ENCODE measurements at regions not wholly inside any gene's neighbourhood (a gene's known extent, or its start where the extent isn't known, plus 50 kb on each side); places are given as distances from the start of the nearest gene placed in this dataset.

DNA sequence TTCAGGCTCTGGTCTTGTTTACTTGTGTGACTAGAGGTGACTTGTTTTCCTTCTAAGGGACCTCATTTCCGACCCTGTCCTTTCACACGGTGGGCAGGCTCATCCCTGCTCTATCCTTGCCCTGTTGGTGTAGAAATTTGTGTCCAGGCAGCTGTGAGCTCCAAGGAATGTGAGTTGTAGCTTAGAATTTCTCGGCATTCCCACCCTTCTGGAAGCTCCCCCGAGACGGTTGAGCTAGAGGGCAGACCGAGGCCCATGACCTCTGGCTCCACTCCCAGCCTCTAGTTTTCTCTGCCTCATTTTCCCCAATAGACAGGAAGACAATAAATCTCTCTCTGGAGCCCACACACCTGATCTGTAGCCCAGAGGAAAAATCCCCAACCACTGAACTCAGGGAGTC is 100.9 kb downstream of the NAV1 start:
- POLR2A ChIA-PET (ENCODE audit: partially characterized antibody), result interaction anchor here (1.1 kb wide), 1 partner anchor 9 kb away, joined by 4 read pairs; no protein-coding TSS in a partner anchor
- H3K18ac ChIP-seq (ENCODE audit: extremely low read depth, low read length), result no peak overlapping the region
- no peak overlapping the region for H3K4me3 ChIP-seq (ENCODE audit: extremely low read depth in 1 of 4, insufficient read depth in 2 of 4, low read depth in 3 of 4, low read length in 4 of 4)
- no peak overlapping the region for H3K4ac ChIP-seq (replicated peaks; ENCODE audit: insufficient read length, low read depth, low read length)
- no peak overlapping the region for H3K9ac ChIP-seq (replicated peaks in 1 of 4; ENCODE audit: extremely low read depth in 1 of 4, low read depth in 3 of 4, low read length in 3 of 4)
- H3K23me2 ChIP-seq (ENCODE audit: low read depth, low read length), result no peaks in the 10 kb centered on the region
- H4K5ac ChIP-seq (ENCODE audit: insufficient read length, low read depth, low read length), result no peak overlapping the region
- H2AFZ ChIP-seq (ENCODE audit: low read length), result no peak overlapping the region
- 90% methylated on average over 6 of the region's 6 CpGs; no CpG with 5 or more reads in 1 of the 2 experiments for WGBS, 2 experiments (ENCODE audit: extremely low coverage in 1 of 2, insufficient coverage in 1 of 2, insufficient read length in 1 of 2, insufficient replicate concordance in 2 of 2, low coverage in 1 of 2, low lambda C conversion rate in 2 of 2, missing lambda C conversion rate in 1 of 2)
- H3K79me1 ChIP-seq (ENCODE audit: low read depth, low read length), result no peaks in the 10 kb centered on the region
- no peaks in the 10 kb centered on the region for H3K36me3 ChIP-seq (ENCODE audit: control insufficient read depth in 2 of 4, insufficient read depth in 4 of 4, low read length in 3 of 4)
- no peaks in the 10 kb centered on the region for H3K9me3 ChIP-seq (ENCODE audit: insufficient read depth in 2 of 2, low read depth in 1 of 2, low read length in 1 of 2)
- H3K56ac ChIP-seq (replicated peaks; ENCODE audit: insufficient read length, low read depth, low read length), result no peak overlapping the region
- no peak overlapping the region for H3K14ac ChIP-seq (ENCODE audit: insufficient read length)
- H2BK5ac ChIP-seq (ENCODE audit: low read depth, low read length), result no peak overlapping the region
- H3K27me3 ChIP-seq (replicated peaks in 1 of 4; ENCODE audit: control insufficient read depth in 3 of 4, extremely low read depth in 1 of 4, insufficient read depth in 3 of 4, low read length in 3 of 4), result no peaks in the 10 kb centered on the region; a peak in 1 of 7 replicates
- H2AK5ac ChIP-seq (ENCODE audit: low read depth, low read length), result no peak overlapping the region
- no peaks in the 10 kb centered on the region for H4K20me1 ChIP-seq (replicated peaks in 1 of 2; ENCODE audit: control insufficient read depth in 1 of 2, insufficient read depth in 2 of 2, low read length in 2 of 2)
- no peak overlapping the region; the same call in 1 of the 2 replicates for H4K8ac ChIP-seq (ENCODE audit: extremely low read depth, insufficient read depth, low read length)
- no peak overlapping the region for H2BK120ac ChIP-seq (replicated peaks; ENCODE audit: low read depth, low read length)
- no peak overlapping the region for H2BK15ac ChIP-seq (ENCODE audit: low read length)
- H2BK20ac ChIP-seq (ENCODE audit: low read length), result no peak overlapping the region
- no peak overlapping the region for H4K91ac ChIP-seq (replicated peaks; ENCODE audit: insufficient read length, low read length)
- FAIRE-seq, result no peak
- peaks cover 3 to 13% (median 6%) of the 10 kb centered on the region in 4 experiments; a peak in 6 of 7 replicates for H3K4me1 ChIP-seq (replicated peaks in 1 of 4; ENCODE audit: control insufficient read depth in 3 of 4, insufficient read depth in 4 of 4, low read length in 3 of 4)
- DNase-seq (ENCODE audit: low read depth in 1 of 2, low spot score in 2 of 2), result no peak
- no peak overlapping the region for H2BK12ac ChIP-seq (ENCODE audit: low read depth, low read length)
- H3K23ac ChIP-seq (ENCODE audit: insufficient read length), result no peak overlapping the region
- no peak overlapping the region for H3K27ac ChIP-seq (ENCODE audit: low read depth, low read length)
- no peaks in the 10 kb centered on the region for H3K79me2 ChIP-seq (ENCODE audit: control insufficient read depth in 1 of 2, insufficient read depth in 2 of 2, low read length in 2 of 2)
- CTCF ChIA-PET (ENCODE audit: partially characterized antibody), result interaction anchor here (0.8 to 1.7 kb wide), 5 partner anchors 10 to 188 kb away, joined by 3 to 10 read pairs (median 3); no protein-coding TSS in a partner anchor
- H3K4me2 ChIP-seq (ENCODE audit: insufficient read depth in 1 of 2, low read depth in 2 of 2, low read length in 2 of 2), result no peak overlapping the region
- no peak for TF ChIP-seq RXRA (IDR thresholded peaks at IDR 0.05; ENCODE audit: insufficient read depth, low read depth, low read length)
- TF ChIP-seq SUZ12 (IDR thresholded peaks at IDR 0.05; ENCODE audit: low read length), result no peak
- TF ChIP-seq BCL11A (IDR thresholded peaks at IDR 0.05; ENCODE audit: low read depth in 2 of 2, low read length in 2 of 2), result no peak
- TF ChIP-seq GTF2F1 (IDR thresholded peaks at IDR 0.05; ENCODE audit: borderline replicate concordance, low read depth, low read length), result no peak
- no peak for TF ChIP-seq ZNF274 (IDR thresholded peaks at IDR 0.05; ENCODE audit: borderline replicate concordance, extremely low read depth, low read length)
- no peak for TF ChIP-seq EGR1 (IDR thresholded peaks at IDR 0.05; ENCODE audit: borderline replicate concordance, low read depth, low read length)
- no peak for TF ChIP-seq POU5F1 (IDR thresholded peaks at IDR 0.05; ENCODE audit: low read depth, low read length)
- no peak for TF ChIP-seq KDM5A (IDR thresholded peaks at IDR 0.05; ENCODE audit: low read length)
- no peak for TF ChIP-seq MAFK (IDR thresholded peaks at IDR 0.05; ENCODE audit: low read depth, low read length)
- TF ChIP-seq KDM4A (IDR thresholded peaks at IDR 0.05; ENCODE audit: low read depth, low read length, severe bottlenecking), result no peak
- TF ChIP-seq GABPA (IDR thresholded peaks at IDR 0.05; ENCODE audit: borderline replicate concordance, insufficient read depth, low read length), result no peak
- TF ChIP-seq POLR2AphosphoS5 (IDR thresholded peaks at IDR 0.05; ENCODE audit: low read depth, low read length), result no peak
- no peak for TF ChIP-seq FOSL1 (IDR thresholded peaks at IDR 0.05; ENCODE audit: insufficient read depth, low read depth, low read length)
- TF ChIP-seq SIX5 (IDR thresholded peaks at IDR 0.05; ENCODE audit: low read depth, low read length), result no peak
- TF ChIP-seq RFX5 (IDR thresholded peaks at IDR 0.05; ENCODE audit: borderline replicate concordance, low read depth, low read length), result no peak

All from H1 (cell line).